Kidney (tissue), 13 donors: ENCODE measurements at regions not wholly inside any gene's neighbourhood (a gene's known extent, or its start where the extent isn't known, plus 50 kb on each side); places are given as distances from the start of the nearest gene placed in this dataset.

Source experiments
- DNase-seq, 5 donors: peaks; one replicate each; pipeline ENCODE4 v3.0.0-alpha.2; 2013 to 2020
- FAIRE-seq: peaks from 2 replicates; lab custom pipeline; 2012; peaks lifted over from hg19 to GRCh38; lab: Jason Lieb, UNC
- H3K27ac ChIP-seq, 2 donors: one replicate each; pipeline ENCODE4 v1.7.0; 2013; ENCODE audit warnings: low read depth in 2 of 2, low read length in 2 of 2, inconsistent platforms in 1 of 2
- H3K27me3 ChIP-seq: one replicate; pipeline ENCODE4 v1.7.1; 2013; ENCODE audit warnings: low read length, inconsistent platforms; ENCODE audit not compliant: control insufficient read depth, insufficient read depth
- H3K36me3 ChIP-seq, 3 donors: one replicate each; pipeline versions ENCODE4 v1.7.0 to v1.7.1; 2013; ENCODE audit warnings: low read length in 3 of 3, control low read depth in 1 of 3, inconsistent platforms in 1 of 3; ENCODE audit not compliant: insufficient read depth in 3 of 3, control insufficient read depth in 2 of 3
- H3K4me1 ChIP-seq, 3 donors: one replicate each; pipeline versions ENCODE4 v1.7.0 to v1.7.1; 2013; ENCODE audit warnings: low read length in 3 of 3, inconsistent platforms in 1 of 3, low read depth in 1 of 3; ENCODE audit not compliant: control insufficient read depth in 2 of 3, insufficient read depth in 2 of 3
- H3K4me3 ChIP-seq, 3 donors: one replicate each; pipeline versions ENCODE4 v1.7.0 to v1.8.1; 2013; ENCODE audit warnings: low read length in 3 of 3, control low read depth in 1 of 3, inconsistent platforms in 1 of 3
- H3K9ac ChIP-seq, 3 donors: one replicate each; pipeline versions ENCODE4 v1.7.0 to v1.7.1; 2013; ENCODE audit warnings: low read length in 3 of 3, control low read depth in 1 of 3, inconsistent platforms in 1 of 3
- H3K9me3 ChIP-seq, 3 donors: one replicate each; pipeline versions ENCODE4 v1.7.0 to v1.7.1; 2013; ENCODE audit warnings: low read length in 3 of 3, control low read depth in 1 of 3, inconsistent platforms in 1 of 3; ENCODE audit not compliant: control insufficient read depth in 2 of 3, insufficient read depth in 1 of 3
- CTCF ChIP-seq: IDR thresholded peaks from 3 replicates; pipeline ENCODE4 v1.5.1; 2012; ENCODE audit warnings: mild to moderate bottlenecking, moderate library complexity, borderline replicate concordance; ENCODE audit not compliant: insufficient read depth; ENCODE audit errors: extremely low read depth
- intact Hi-C: fragments of 100-400 bp; cut with DNase I; formaldehyde crosslinking; loops from one replicate; pipeline ENCODE4 v1.11.1; 2022
- donor health status: control.
- donor health status: control.
- donor health status: control.
- donor health status: control.
- donor health status: control.
- donor health status: DM: yes; HTN: yes; CAD: no.
- donor health status: Normal renal cell carcinoma (clear cell type).

DNA sequence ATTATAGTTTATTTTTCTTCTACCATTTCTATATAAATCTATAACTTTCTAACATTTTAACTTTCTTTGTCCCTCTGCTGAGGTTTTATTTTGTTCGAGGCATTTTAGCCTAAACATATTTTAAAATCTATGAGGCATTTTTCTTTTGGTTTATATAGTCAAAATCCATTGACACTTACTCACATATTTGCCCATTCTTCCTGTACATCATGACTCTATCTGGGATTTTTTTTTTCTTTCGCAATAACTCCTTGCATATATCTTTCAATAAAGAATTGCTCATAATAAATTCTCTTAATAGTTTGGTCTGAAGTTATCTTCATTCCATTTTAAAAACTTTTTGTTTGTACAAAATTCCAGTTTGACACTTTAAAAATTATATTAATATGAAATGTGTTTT, 632.3 kb downstream of the TLE4 start:
- H3K27me3 ChIP-seq, result no peaks in the 10 kb centered on the region
- no peak for DNase-seq
- no peaks in the 10 kb centered on the region for H3K4me1 ChIP-seq
- H3K4me3 ChIP-seq, result no peak overlapping the region
- intact Hi-C loops, result no loop called here
- no peak for TF ChIP-seq CTCF
- H3K9me3 ChIP-seq, result no peaks in the 10 kb centered on the region
- no peak overlapping the region for H3K9ac ChIP-seq
- no peak overlapping the region for H3K27ac ChIP-seq
- H3K36me3 ChIP-seq, result no peaks in the 10 kb centered on the region
- FAIRE-seq, result no peak

- Histone ChIP-seq H3K4me1 (no peaks in the 10 kb centered on the region), H3K9ac (no peak overlapping the region), H3K27me3 (no peaks in the 10 kb centered on the region), H3K4me3 (no peak overlapping the region), H3K36me3 (no peaks in the 10 kb centered on the region), H3K9me3 (no peaks in the 10 kb centered on the region), H3K27ac (no peak overlapping the region)
- intact Hi-C loops, result no loop called here
- DNase-seq (no peak), FAIRE-seq (no peak)
- TF ChIP-seq CTCF, result no peak
Observed at GRCh38 chr9:80197661-80198060, 625.9 kb downstream of the TLE4 start.

DNA sequence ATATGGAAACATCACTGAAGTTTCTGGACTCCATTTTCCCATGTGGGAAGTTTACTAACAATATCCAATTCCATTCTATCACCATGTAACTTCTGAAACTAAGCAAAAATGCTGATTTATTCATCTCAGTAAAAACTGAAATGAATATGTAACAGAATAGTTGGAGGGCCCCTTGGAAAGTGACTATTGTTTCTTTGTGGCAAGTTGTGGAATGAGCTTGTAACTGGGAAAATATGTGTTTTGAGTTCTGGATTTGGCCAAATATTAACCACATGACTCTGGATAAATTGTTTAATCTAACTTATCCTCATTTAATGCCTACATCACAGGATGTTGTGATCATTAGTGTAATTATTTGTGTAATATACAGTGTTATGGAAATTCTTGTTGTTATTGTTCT, 619.3 kb downstream of the TLE4 start:
- Histone ChIP-seq H3K9me3 (no peaks in the 10 kb centered on the region), H3K9ac (no peak overlapping the region), H3K4me3 (no peak overlapping the region), H3K4me1 (no peaks in the 10 kb centered on the region), H3K36me3 (no peaks in the 10 kb centered on the region), H3K27ac (no peak overlapping the region), H3K27me3 (no peaks in the 10 kb centered on the region)
- DNase-seq, result no peak
- FAIRE-seq, result no peak
- intact Hi-C loops, result no loop called here
- TF ChIP-seq CTCF, result no peak

GRCh38 chr9:80188579-80188978, 616.8 kb downstream of the TLE4 start:
- no peaks in the 10 kb centered on the region for H3K9me3 ChIP-seq
- FAIRE-seq (no peak), DNase-seq (no peak)
- no peaks in the 10 kb centered on the region for H3K4me1 ChIP-seq
- no peaks in the 10 kb centered on the region for H3K36me3 ChIP-seq
- no peak overlapping the region for H3K4me3 ChIP-seq
- no peaks in the 10 kb centered on the region for H3K27me3 ChIP-seq
- no peak overlapping the region for H3K27ac ChIP-seq
- no peak overlapping the region for H3K9ac ChIP-seq
- intact Hi-C loops, result no loop called here
- no peak for TF ChIP-seq CTCF
